ENCODE measurements at regions not wholly inside any gene's neighbourhood (a gene's known extent, or its start where the extent isn't known, plus 50 kb on each side); places are given as distances from the start of the nearest gene placed in this dataset.

DNA sequence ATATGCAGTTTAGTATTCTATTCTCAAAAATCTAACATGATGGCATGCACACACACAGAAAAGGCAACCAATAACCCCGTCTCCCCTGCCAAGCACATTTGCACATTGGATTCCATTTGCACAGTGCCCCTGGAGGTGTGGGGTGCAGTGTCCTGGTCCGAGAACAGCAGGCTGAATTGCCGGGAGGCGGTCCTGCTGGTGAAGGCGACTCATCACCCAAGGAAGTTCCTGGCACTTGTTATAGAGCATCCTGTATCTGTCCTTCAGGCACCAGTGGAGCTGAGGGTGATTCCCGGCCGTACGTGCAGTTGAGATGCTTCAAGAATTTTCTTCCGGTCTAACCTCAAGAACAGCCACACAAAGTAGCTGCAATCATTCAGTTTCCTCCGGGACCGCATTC lies 73.0 kb upstream of the RAB12 start:
- no peak for DNase-seq (ENCODE audit: low read depth in 2 of 2)

DNA sequence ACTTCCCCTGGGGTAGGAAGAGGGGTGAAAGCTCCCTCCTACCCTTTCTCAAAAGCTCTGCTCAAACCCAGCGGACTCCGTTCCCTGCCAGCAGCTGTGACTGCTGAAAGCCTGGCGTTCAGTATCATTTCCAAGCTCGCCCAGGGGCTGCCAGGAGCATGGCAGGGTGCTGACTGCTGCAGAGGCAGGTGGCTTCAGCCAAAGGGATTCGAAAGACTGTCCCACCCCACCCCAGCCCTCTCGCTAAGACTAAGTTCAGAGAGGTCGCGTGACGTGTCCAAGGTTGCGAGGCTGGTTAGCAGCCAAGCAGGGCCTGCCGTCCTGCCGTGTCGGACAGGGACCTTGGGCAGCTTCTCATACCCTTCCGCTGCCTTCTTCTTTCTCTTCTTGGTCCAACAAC lies 72.3 kb upstream of the RAB12 start:
- DNase-seq (ENCODE audit: low read depth in 2 of 2) = no peak

DNA sequence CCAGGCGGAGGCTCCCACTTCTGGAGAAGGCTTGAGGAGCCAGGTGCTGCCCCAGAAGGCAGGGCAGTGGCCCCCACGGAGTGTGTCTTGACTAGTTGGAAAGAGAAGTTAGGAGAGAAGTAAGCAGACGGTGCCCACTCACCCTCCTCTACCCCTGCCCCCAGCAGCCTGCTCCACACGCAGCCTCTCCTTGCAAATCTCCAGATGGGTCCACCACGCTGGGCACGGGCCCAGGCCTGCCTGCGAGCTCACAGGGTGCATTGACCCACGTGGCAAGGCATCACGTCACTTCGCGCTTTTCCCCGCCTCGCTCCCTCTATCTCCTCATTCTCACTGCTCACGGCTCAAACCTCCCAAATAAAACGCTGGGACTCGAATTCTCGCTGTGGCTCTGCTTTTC lies 71.8 kb upstream of the RAB12 start:
- DNase-seq (ENCODE audit: low read depth in 2 of 2) = no peak

DNA sequence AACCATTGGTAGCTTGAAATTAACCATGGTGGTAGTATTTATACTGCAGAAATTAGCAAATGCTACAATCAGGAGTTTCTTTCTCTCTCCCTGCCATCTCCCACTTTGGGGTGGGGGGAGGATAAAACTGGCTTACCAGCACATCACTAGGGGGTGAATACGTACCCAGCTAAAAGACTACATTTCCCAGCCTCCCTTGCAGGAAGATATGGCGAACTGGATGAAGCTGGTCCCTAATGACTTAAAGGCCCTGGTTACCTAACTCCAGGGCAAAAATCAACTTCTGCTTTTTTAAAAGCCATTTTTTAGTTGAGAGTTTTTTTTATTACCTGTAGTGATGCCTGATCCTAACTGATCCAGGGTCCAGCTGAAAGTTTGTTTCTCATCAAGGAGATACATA lies 70.3 kb upstream of the RAB12 start:
- DNase-seq (ENCODE audit: low read depth in 2 of 2) = no peak

DNA sequence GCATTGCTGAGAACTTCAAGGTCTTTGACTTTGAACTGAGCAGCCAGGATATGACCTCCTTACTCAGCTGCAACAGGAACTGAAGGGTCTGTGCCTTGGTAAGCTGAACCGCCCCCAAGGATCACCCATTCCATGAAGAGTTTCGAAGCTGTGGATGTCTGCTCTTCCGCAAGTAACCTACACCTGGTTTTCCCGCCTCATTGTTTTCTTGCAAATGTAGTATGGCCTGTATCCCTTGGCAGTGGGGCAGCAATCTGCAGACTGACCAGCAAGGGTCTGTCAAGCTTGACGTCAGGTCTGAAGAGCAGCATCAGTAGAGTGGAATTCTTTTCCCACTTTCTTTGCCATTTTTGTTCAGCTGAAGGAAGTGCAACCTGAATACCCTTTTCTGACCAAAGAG lies 62.6 kb upstream of the RAB12 start:
- no peak for DNase-seq (ENCODE audit: low read depth in 2 of 2)

DNA sequence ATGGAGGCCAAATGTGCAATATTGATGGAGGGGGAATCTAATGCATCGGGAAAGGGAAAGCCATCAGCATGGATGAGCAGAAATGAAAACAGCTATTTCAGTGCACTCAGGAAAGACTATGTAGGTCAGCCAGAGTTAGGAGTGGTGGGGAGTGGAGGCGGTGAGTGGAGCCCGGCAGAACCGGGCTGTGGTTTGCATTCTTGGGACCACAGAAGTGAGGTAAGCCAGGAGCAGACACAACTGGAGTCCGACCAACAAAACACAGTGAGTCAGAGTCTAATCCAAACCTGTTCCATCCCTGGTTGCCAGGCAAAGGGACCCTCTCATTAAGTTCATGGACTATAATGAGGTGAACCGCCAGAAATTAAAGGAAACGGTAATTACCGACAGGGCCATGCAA lies 61.1 kb upstream of the RAB12 start:
- no peak for DNase-seq (ENCODE audit: low read depth in 2 of 2)

DNA sequence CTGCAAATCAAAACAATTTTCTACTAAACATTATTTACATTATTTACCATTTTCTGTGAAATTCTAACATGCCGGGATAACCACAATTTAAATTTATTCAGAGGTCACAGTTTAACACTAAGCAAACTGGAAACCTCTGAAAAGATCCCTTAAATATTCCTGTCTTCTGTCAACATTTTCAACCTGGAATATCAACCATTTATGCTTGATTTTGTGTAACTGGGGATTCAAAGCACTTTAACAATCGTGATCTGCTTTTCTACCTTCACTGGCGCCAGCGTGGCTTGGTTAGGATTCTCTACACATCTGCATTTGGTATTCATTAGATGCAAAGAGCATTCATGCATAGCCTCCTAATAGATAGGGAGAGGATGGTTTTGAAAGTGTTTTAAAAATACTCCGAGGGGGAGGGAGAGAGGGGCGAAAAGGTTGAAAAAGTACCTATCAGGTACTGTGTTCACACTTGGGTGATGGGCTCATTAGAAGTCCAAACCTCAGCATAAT lies 59.9 kb upstream of the RAB12 start:
- DNase-seq (ENCODE audit: low read depth in 2 of 2) = no peak

DNA sequence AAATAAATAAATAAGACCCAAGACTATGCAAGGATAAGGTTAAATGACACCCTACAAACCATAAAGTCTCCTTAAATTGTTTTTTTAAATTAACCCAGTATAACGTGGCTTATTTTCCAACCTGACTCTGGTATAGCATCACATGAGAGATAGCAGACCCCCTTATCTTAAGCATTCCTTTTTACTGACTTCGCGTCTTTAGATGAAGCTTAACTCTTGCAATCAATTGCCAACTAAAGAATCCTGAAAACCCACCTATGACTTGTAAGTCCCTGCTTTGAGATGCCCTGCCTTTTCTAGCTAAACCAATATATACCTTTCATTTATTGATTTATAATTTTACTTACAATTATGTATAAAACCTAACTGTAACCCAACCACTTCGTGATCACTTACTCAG lies 57.1 kb upstream of the RAB12 start:
- DNase-seq (ENCODE audit: low read depth in 2 of 2) = no peak

DNA sequence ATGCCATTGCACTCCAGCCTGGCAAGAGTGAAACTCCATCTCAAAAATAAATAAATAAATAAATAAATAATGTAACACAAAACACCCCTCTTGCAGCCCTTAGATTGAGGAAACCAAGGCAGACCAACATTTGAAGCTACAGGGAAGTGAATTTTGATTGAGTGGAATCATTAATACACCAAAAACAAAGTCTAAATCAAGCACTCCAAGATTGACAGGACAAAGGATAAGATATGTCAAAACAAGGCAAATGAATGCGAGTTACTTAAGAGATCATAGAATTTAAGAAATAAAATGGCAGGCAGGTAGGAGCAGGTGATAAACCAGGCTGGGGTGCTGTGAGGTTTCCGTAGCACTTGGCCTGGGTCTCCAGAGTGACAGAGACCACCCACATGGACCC lies 54.9 kb upstream of the RAB12 start:
- no peak for DNase-seq (ENCODE audit: low read depth in 2 of 2)

DNA sequence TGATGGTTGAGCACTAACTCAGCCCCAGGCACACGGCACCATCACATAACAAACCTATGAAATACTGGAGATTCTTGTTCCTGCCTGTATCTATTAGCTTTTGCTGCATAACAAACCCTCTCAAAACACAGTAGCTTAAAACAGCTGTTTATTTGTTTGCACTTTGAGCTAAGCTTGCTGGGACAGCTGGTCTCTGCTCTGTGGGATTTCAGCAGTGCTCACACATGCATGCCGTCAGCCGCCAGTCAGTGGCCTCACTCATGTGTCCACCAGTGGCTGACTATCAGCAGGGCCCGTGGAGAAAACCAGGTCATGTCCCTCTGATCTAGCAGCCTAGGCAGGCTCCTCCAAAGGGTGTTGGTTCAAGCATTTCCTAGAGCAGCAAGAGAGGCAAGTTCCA lies 52.8 kb upstream of the RAB12 start:
- no peak for DNase-seq (ENCODE audit: low read depth in 2 of 2)
